A549 (cell line): ENCODE measurements at regions not wholly inside any gene's neighbourhood (a gene's known extent, or its start where the extent isn't known, plus 50 kb on each side); places are given as distances from the start of the nearest gene placed in this dataset.

Experiments
- ATAC-seq, 2 experiments: fragments of 200-7000 bp in 1 of 2; fragments of >200 bp in 1 of 2; cut with Nextera tagmentation in 1 of 2; cut with Tn5 transposase in 1 of 2; 3 replicates each; pipeline versions ENCODE4 v1.8.0 to v1.9.1; 2018 to 2020; ENCODE audit warnings: mild to moderate bottlenecking in 1 of 2, moderate library complexity in 1 of 2
- CTCF ChIA-PET: fragments of 300-600 bp; sonication (Branson Sonifier 250); formaldehyde crosslinking; extraction: SDS; loops from one replicate; lab custom pipeline; 2021; ENCODE audit warnings: antibody characterized with exemption, inconsistent platforms; lab: Yijun Ruan, JAX
- POLR2A ChIA-PET: fragments of 350-600 bp; formaldehyde crosslinking; extraction: SDS; loops from one replicate; lab custom pipeline; 2021; ENCODE audit warnings: antibody characterized with exemption, inconsistent platforms; lab: Yijun Ruan, JAX
- DNase-seq, 2 experiments: peaks; one replicate each; pipeline versions ENCODE4 v3.0.0 to v3.0.0-alpha.2; 2011 to 2016; ENCODE audit warnings: low read depth in 1 of 2, low spot score in 1 of 2
- FAIRE-seq: peaks from 2 replicates; lab custom pipeline; 2011; peaks lifted over from hg19 to GRCh38; lab: Jason Lieb, UNC
- H3K27ac ChIP-seq, 2 experiments: fragments of >200 bp; sonication (Bioruptor Twin); formaldehyde crosslinking; 3 replicates each; pipeline ENCODE4 v1.5.1; 2016 to 2017
- H3K4me1 ChIP-seq: fragments of >200 bp; sonication (Bioruptor Twin); formaldehyde crosslinking; 3 replicates; pipeline ENCODE4 v1.6.1; 2016
- H3K4me2 ChIP-seq: fragments of >200 bp; sonication (Bioruptor Twin); formaldehyde crosslinking; 3 replicates; pipeline ENCODE4 v1.6.1; 2016
- H3K4me3 ChIP-seq: fragments of >200 bp; sonication (Bioruptor Twin); formaldehyde crosslinking; 3 replicates; pipeline ENCODE4 v1.5.1; 2016
- H3K9me3 ChIP-seq: fragments of >200 bp; sonication (Bioruptor Twin); formaldehyde crosslinking; 3 replicates; pipeline ENCODE4 v1.6.1; 2016
- CEBPB ChIP-seq, 2 experiments: fragments of >200 bp in 1 of 2; sonication (Bioruptor Twin) in 1 of 2; formaldehyde crosslinking in 1 of 2; IDR thresholded peaks; 2 replicates each; pipeline ENCODE4 v1.6.1; 2012 to 2016
- CHD4 ChIP-seq: fragments of 200-600 bp; sonication (generic); IDR thresholded peaks from 2 replicates; pipeline ENCODE4 v1.6.1; 2016; ENCODE audit warnings: antibody characterized with exemption, mild to moderate bottlenecking, borderline replicate concordance
- EHF ChIP-seq: fragments of 250-450 bp; sonication (Bioruptor Pico); IDR thresholded peaks from 2 replicates; pipeline ENCODE4 v1.5.0; 2020; ENCODE audit warnings: mild to moderate bottlenecking
- EP300 ChIP-seq, 2 experiments: fragments of >200 bp; sonication (Bioruptor Twin); formaldehyde crosslinking; IDR thresholded peaks; 2 replicates in 1 of 2; 3 replicates in 1 of 2; pipeline ENCODE4 v1.6.1; 2016 to 2017
- ESRRA ChIP-seq: fragments of 150-350 bp; IDR thresholded peaks from 2 replicates; pipeline ENCODE4 v1.6.1; 2014; ENCODE audit warnings: mild to moderate bottlenecking, low read length, borderline replicate concordance
- FOSB ChIP-seq: fragments of 250-450 bp; sonication (Bioruptor Pico); IDR thresholded peaks from 2 replicates; pipeline ENCODE4 v1.5.0; 2020; ENCODE audit warnings: mild to moderate bottlenecking, moderate library complexity
- FOXS1 ChIP-seq: fragments of 250-450 bp; sonication (Bioruptor Pico); IDR thresholded peaks from 2 replicates; pipeline ENCODE4 v1.5.0; 2020; ENCODE audit warnings: mild to moderate bottlenecking, moderate library complexity
- GATA3 ChIP-seq: IDR thresholded peaks from 2 replicates; pipeline ENCODE4 v1.6.1; 2012; ENCODE audit warnings: borderline replicate concordance
- HMGXB4 ChIP-seq: fragments of 250-450 bp; sonication (Bioruptor Pico); IDR thresholded peaks from 2 replicates; pipeline ENCODE4 v1.5.0; 2021; ENCODE audit warnings: mild to moderate bottlenecking, moderate library complexity, borderline replicate concordance
- HOXB13 ChIP-seq: fragments of 250-450 bp; sonication (Bioruptor Pico); IDR thresholded peaks from 2 replicates; pipeline ENCODE4 v1.5.0; 2020; ENCODE audit warnings: low read depth, mild to moderate bottlenecking, moderate library complexity
- JUN ChIP-seq, 2 experiments: fragments of >200 bp; sonication (Bioruptor Twin); formaldehyde crosslinking; IDR thresholded peaks; 2 replicates in 1 of 2; 3 replicates in 1 of 2; pipeline ENCODE4 v1.6.1; 2016 to 2017
- KDM5A ChIP-seq: fragments of 200-600 bp; sonication (generic); IDR thresholded peaks from 2 replicates; pipeline ENCODE4 v1.6.1; 2016; ENCODE audit warnings: antibody characterized with exemption, mild to moderate bottlenecking
- NFE2L2 ChIP-seq: fragments of 150-350 bp; conservative IDR thresholded peaks from 2 replicates; pipeline ENCODE4 v1.6.1; 2014; ENCODE audit warnings: low read length
- NPAS2 ChIP-seq: fragments of 250-450 bp; sonication (Bioruptor Pico); IDR thresholded peaks from 2 replicates; pipeline ENCODE4 v1.8.0; 2022; ENCODE audit warnings: mild to moderate bottlenecking, moderate library complexity, borderline replicate concordance
- PBX3 ChIP-seq: IDR thresholded peaks from 2 replicates; pipeline ENCODE4 v1.6.1; 2012
- PHF8 ChIP-seq: fragments of 200-600 bp; sonication (generic); IDR thresholded peaks from 2 replicates; pipeline ENCODE4 v1.6.1; 2016; ENCODE audit warnings: low read depth, mild to moderate bottlenecking, antibody characterized with exemption, moderate library complexity, borderline replicate concordance
- RARB ChIP-seq: fragments of 250-450 bp; sonication (Bioruptor Pico); IDR thresholded peaks from 2 replicates; pipeline ENCODE4 v1.8.0; 2021; ENCODE audit warnings: mild to moderate bottlenecking, moderate library complexity
- RCOR1 ChIP-seq: fragments of 150-350 bp; IDR thresholded peaks from 2 replicates; pipeline ENCODE4 v1.6.1; 2014; ENCODE audit warnings: antibody characterized with exemption, low read length, low read depth
- SREBF2 ChIP-seq: fragments of 450-650 bp; IDR thresholded peaks from 2 replicates; pipeline ENCODE4 v1.6.1; 2014; ENCODE audit warnings: mild to moderate bottlenecking, moderate library complexity
- TFCP2L1 ChIP-seq: fragments of 250-450 bp; sonication (Bioruptor Pico); IDR thresholded peaks from 2 replicates; pipeline ENCODE4 v1.5.0; 2021; ENCODE audit warnings: mild to moderate bottlenecking
- ZC3H11A ChIP-seq: fragments of 450-650 bp; IDR thresholded peaks from 2 replicates; pipeline ENCODE4 v1.6.1; 2014; ENCODE audit warnings: antibody characterized with exemption, mild to moderate bottlenecking
- ZFP36 ChIP-seq: fragments of 450-650 bp; IDR thresholded peaks from 2 replicates; pipeline ENCODE4 v1.6.1; 2014; ENCODE audit warnings: borderline replicate concordance; ENCODE audit not compliant: partially characterized antibody
- ZSCAN20 ChIP-seq: fragments of 250-450 bp; sonication (Bioruptor Pico); IDR thresholded peaks from 2 replicates; pipeline ENCODE4 v1.8.0; 2022; ENCODE audit warnings: mild to moderate bottlenecking, moderate library complexity
- WGBS: methylation state at CpG from one replicate; pipeline ENCODE4 v1.1.6; 2017; ENCODE audit errors: missing lambda C conversion rate; 5-methylcytosine and 5-hydroxymethylcytosine counted together
- TF ChIP-seq, protein P1 (sequence below): fragments of >200 bp; sonication (Bioruptor Twin); formaldehyde crosslinking; IDR thresholded peaks from 3 replicates; pipeline ENCODE4 v1.5.1; 2016
- TF ChIP-seq, protein P2 (sequence below): IDR thresholded peaks from 2 replicates; pipeline ENCODE4 v1.6.1; 2012; ENCODE audit warnings: low read depth, borderline replicate concordance

GRCh38 chr2:219901155-219901554 is 273.7 kb downstream of the SLC4A3 start:
- DNase-seq (no peak), ATAC-seq (no peak), FAIRE-seq (no peak)
- WGBS: 31% methylated on average over 7 of the region's 7 CpGs
- Histone ChIP-seq H3K4me2 (no peak overlapping the region), H3K9me3 (no peaks in the 10 kb centered on the region), H3K4me3 (no peak overlapping the region), H3K4me1 (no peaks in the 10 kb centered on the region), H3K27ac (no peak overlapping the region)
- TF ChIP-seq RARB (CRISPR knock-in tag) (no peak), FOSB (no peak), EP300 (IDR thresholded peaks at IDR 0.05) (no peak), ZFP36 (no peak), ZSCAN20 (CRISPR knock-in tag) (no peak), HMGXB4 (CRISPR knock-in tag) (no peak), RCOR1 (no peak), JUN (IDR thresholded peaks at IDR 0.05) (no peak), SREBF2 (no peak), GATA3 (no peak), KDM5A (no peak)
- POLR2A ChIA-PET: no interaction called here
- CTCF ChIA-PET: no interaction called here

GRCh38 chr2:219902891-219903552 is 275.6 kb downstream of the SLC4A3 start:
- Histone ChIP-seq H3K4me1 (no peaks in the 10 kb centered on the region), H3K4me3 (no peak overlapping the region), H3K9me3 (no peaks in the 10 kb centered on the region), H3K27ac (no peak overlapping the region), H3K4me2 (no peak overlapping the region)
- no peak for TF ChIP-seq FOXS1 (CRISPR knock-in tag)
- TF ChIP-seq PHF8: no peak
- TF ChIP-seq EHF (CRISPR knock-in tag): no peak
- no peak for TF ChIP-seq CEBPB (IDR thresholded peaks at IDR 0.05)
- no peak for TF ChIP-seq RCOR1
- TF ChIP-seq PBX3: no peak
- TF ChIP-seq TFCP2L1 (CRISPR knock-in tag): no peak
- no peak for TF ChIP-seq ZC3H11A
- TF ChIP-seq NPAS2 (CRISPR knock-in tag): no peak
- no peak for TF ChIP-seq ESRRA
- ChIA-PET POLR2A (no interaction called here), CTCF (no interaction called here)
- ATAC-seq (no peak), FAIRE-seq (no peak), DNase-seq (no peak)
- 34% methylated on average over 10 of the region's 10 CpGs for WGBS

GRCh38 chr2:219905640-219906039 is 278.2 kb downstream of the SLC4A3 start:
- ATAC-seq: no peak
- WGBS: 21% methylated on average over 2 of the region's 2 CpGs
- CTCF ChIA-PET: no interaction called here

More at GRCh38 chr2:219905640-219906039, 278.2 kb downstream of the SLC4A3 start:
- H3K9me3 ChIP-seq: no peaks in the 10 kb centered on the region
- no peak for DNase-seq
- H3K4me1 ChIP-seq: no peaks in the 10 kb centered on the region
- TF ChIP-seq NFE2L2 (no peak), CHD4 (no peak), GATA3 (no peak), HOXB13 (CRISPR knock-in tag) (no peak)
- TF ChIP-seq, protein P1, sequence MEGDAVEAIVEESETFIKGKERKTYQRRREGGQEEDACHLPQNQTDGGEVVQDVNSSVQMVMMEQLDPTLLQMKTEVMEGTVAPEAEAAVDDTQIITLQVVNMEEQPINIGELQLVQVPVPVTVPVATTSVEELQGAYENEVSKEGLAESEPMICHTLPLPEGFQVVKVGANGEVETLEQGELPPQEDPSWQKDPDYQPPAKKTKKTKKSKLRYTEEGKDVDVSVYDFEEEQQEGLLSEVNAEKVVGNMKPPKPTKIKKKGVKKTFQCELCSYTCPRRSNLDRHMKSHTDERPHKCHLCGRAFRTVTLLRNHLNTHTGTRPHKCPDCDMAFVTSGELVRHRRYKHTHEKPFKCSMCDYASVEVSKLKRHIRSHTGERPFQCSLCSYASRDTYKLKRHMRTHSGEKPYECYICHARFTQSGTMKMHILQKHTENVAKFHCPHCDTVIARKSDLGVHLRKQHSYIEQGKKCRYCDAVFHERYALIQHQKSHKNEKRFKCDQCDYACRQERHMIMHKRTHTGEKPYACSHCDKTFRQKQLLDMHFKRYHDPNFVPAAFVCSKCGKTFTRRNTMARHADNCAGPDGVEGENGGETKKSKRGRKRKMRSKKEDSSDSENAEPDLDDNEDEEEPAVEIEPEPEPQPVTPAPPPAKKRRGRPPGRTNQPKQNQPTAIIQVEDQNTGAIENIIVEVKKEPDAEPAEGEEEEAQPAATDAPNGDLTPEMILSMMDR: no peak
- TF ChIP-seq, protein P2, sequence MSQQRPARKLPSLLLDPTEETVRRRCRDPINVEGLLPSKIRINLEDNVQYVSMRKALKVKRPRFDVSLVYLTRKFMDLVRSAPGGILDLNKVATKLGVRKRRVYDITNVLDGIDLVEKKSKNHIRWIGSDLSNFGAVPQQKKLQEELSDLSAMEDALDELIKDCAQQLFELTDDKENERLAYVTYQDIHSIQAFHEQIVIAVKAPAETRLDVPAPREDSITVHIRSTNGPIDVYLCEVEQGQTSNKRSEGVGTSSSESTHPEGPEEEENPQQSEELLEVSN: no peak
- TF ChIP-seq, all 56 proteins: peak for 0
- POLR2A ChIA-PET: no interaction called here
- FAIRE-seq: no peak
- H3K27ac ChIP-seq: no peak overlapping the region
- H3K4me3 ChIP-seq: no peak overlapping the region
- no peak overlapping the region for H3K4me2 ChIP-seq
